Adrenal gland (tissue), 5 donors: ENCODE measurements at regions not wholly inside any gene's neighbourhood (a gene's known extent, or its start where the extent isn't known, plus 50 kb on each side); places are given as distances from the start of the nearest gene placed in this dataset.

Source experiments
- CTCF ChIP-seq, 6 experiments: fragments of 450-650 bp in 4 of 6; fragments of 200-600 bp in 2 of 6; sonication (generic) in 1 of 6; IDR thresholded peaks; 1 replicate in 5 of 6; 2 replicates in 1 of 6; pipeline versions ENCODE4 v1.5.1 to v1.8.0; 2016 to 2021; ENCODE audit warnings: antibody characterized with exemption in 6 of 6, mild to moderate bottlenecking in 2 of 6, moderate library complexity in 1 of 6
- POLR2A ChIP-seq, 2 donors: fragments of 450-650 bp; IDR thresholded peaks; one replicate each; pipeline ENCODE4 v1.6.1; 2017; ENCODE audit warnings: antibody characterized with exemption in 2 of 2, mild to moderate bottlenecking in 2 of 2, moderate library complexity in 1 of 2
- donor health status: DM: no; HTN: no; CAD: no.

DNA sequence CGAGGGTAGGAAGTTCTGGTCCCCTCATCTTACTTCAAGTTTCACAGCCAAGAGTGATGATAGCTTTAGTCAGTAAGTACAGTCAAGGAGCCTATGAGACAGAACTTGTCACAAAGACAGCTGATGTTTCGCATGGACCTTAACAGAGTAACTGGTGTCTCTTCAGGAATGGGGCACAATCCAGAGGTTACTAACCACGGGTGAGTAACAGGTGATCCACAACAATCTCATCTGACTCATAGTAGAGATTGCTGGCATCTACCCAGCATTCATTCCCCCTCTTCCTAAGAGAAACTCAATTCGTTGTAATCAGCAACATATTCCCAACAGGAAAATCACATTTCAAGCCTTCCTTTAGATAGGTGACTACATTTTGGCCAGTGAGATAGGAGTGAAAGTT lies 126.7 kb downstream of the SNX18 start:
- TF ChIP-seq CTCF (IDR thresholded peaks at IDR 0.05): no peak
- no peak for TF ChIP-seq POLR2A (IDR thresholded peaks at IDR 0.05)
